Epithelial cell of esophagus (primary cell): ENCODE measurements at regions not wholly inside any gene's neighbourhood (a gene's known extent, or its start where the extent isn't known, plus 50 kb on each side); places are given as distances from the start of the nearest gene placed in this dataset.
"Not testable (repeated sequence)": the region's sequence is repeated elsewhere in the genome, so short reads cannot be mapped to it uniquely, and the experiment has no call there.

Source experiments
- DNase-seq: peaks from one replicate; pipeline ENCODE4 v3.0.0; 2010; ENCODE audit warnings: low read depth
- H3K4me3 ChIP-seq: 2 replicates; pipeline ENCODE4 v1.5.1; 2011; ENCODE audit warnings: mild to moderate bottlenecking, low read length, control low read depth
- CTCF ChIP-seq: IDR thresholded peaks from 2 replicates; pipeline ENCODE4 v1.5.1; 2011; ENCODE audit warnings: low read depth, mild to moderate bottlenecking, low read length, control low read depth, inconsistent platforms; ENCODE audit not compliant: insufficient read depth; ENCODE audit errors: missing control alignments

- DNase-seq = no peak
- no peak for TF ChIP-seq CTCF
- no peak overlapping the region for H3K4me3 ChIP-seq
Observed at GRCh38 chr5:2071562-2071961, 188.8 kb upstream of the IRX4 start.

- not testable (repeated sequence) for H3K4me3 ChIP-seq
- TF ChIP-seq CTCF = peak; percentile 19
- peak; percentile 21 for DNase-seq
Observed at GRCh38 chr5:2070787-2071186, 188.1 kb upstream of the IRX4 start.

- no peak for DNase-seq
- no peak overlapping the region for H3K4me3 ChIP-seq
- TF ChIP-seq CTCF = no peak
Observed at GRCh38 chr5:2068531-2068930, 185.8 kb upstream of the IRX4 start.

- DNase-seq = no peak
- H3K4me3 ChIP-seq = no peak overlapping the region
- no peak for TF ChIP-seq CTCF
Observed at GRCh38 chr5:2066373-2066772, 183.6 kb upstream of the IRX4 start.

GRCh38 chr5:2063380-2063779 is 180.7 kb upstream of the IRX4 start:
- not testable (repeated sequence) for DNase-seq, H3K4me3 ChIP-seq

GRCh38 chr5:2052687-2053086 is 170.0 kb upstream of the IRX4 start:
- H3K4me3 ChIP-seq = no peak overlapping the region
- DNase-seq = no peak
- no peak for TF ChIP-seq CTCF

- DNase-seq = no peak
- no peak for TF ChIP-seq CTCF
- no peak overlapping the region for H3K4me3 ChIP-seq
Observed at GRCh38 chr5:2049876-2050275, 167.2 kb upstream of the IRX4 start.

GRCh38 chr5:2048664-2049063 is 165.9 kb upstream of the IRX4 start:
- no peak for TF ChIP-seq CTCF
- DNase-seq = no peak
- H3K4me3 ChIP-seq = no peak overlapping the region
